T-helper 2 cell (primary cell): ENCODE measurements at regions not wholly inside any gene's neighbourhood (a gene's known extent, or its start where the extent isn't known, plus 50 kb on each side); places are given as distances from the start of the nearest gene placed in this dataset.
"Not testable (repeated sequence)": the region's sequence is repeated elsewhere in the genome, so short reads cannot be mapped to it uniquely, and the experiment has no call there.

Source experiments
- DNase-seq, 5 experiments: peaks; one replicate each; pipeline versions ENCODE4 v3.0.0 to v3.0.0-alpha.2; 2012 to 2022

GRCh38 chr15:36191459-36191858 is 388.0 kb upstream of the CDIN1 start:
- no peak for DNase-seq

GRCh38 chr15:36195361-36196007 is 383.9 kb upstream of the CDIN1 start:
- not testable (repeated sequence) for DNase-seq

- no peak for DNase-seq
These were observed 370.4 kb upstream of the CDIN1 start for GRCh38 chr15:36208868-36209582.

- no peak for DNase-seq
These were observed 369.0 kb upstream of the CDIN1 start for GRCh38 chr15:36210426-36210825.

DNA sequence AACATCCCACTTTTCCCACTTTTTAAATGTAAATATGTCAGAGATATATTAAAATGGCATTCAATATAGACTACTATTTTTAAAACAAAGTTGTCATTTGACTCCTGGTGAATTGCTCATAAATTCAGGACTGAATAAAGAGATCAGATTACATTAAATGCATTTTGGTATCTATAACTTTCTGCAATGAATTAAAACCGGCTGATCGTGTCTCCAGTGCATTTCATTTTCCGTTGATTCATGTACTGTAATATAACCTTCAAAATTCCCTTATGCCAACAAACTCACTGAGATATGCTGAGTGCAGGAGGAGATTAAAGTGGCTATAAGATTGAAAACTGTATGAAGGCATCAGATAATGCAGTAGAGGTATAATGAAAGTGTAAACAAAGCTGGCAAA is 361.1 kb upstream of the CDIN1 start:
- no peak for DNase-seq

- DNase-seq = no peak
These were observed 360.4 kb upstream of the CDIN1 start for GRCh38 chr15:36218991-36219390.

DNA sequence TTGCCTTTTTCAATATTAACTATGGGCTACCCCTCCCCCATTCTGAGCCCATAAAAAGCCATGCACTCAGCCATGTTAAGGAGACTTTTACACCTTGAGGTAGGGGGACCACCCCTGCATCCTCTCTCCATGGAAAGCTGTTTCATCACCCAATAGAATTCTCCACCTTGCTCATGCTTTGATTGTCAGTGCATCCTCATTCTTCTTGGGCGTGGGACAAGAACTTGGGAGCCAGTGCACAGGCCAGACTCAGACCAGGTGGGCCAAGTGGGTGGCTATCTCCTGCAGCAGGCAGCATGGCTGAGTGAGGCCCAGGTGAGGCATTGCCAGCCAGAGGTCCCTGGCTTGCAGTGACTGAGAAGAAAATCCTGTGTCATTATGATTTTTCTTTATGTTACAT is 357.4 kb upstream of the CDIN1 start:
- DNase-seq = no peak

- DNase-seq = no peak
These were observed 348.6 kb upstream of the CDIN1 start for GRCh38 chr15:36230776-36231175.

DNA sequence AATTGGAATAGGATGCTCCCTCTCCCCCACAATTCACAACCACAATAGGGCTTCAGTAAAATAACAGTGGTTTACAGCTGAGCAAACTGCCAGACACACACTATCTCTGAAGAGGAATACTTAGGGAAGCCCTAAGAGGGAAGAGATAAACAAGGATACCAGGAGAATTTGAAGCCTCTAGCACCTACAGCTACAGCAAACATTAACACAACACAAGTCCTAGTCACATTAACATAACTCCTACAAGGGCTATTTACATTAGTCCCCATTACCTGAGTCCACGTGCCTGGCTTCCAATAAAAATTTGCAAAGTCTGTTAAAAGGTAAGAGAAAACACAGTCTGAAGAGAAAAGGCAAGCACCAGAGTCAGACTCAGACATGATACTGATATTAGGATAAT is 346.9 kb upstream of the CDIN1 start:
- DNase-seq = no peak

DNA sequence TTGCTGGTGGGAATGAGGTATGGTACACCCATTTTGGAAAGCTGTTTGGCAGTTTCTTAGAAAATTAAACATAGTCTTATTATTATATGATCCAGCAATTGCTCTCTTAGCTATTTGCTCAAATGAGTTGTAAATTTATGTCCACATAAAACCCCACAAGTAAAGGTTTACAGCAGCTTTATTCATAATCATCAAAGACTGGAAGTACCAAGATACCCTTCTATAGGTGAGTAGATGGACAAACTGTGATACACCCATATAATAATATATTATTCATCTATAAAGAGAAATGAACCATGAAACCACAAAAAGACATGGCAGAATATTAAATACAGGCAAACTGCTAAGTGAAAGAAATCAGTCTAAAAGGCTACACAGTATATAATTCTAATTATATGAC is 344.7 kb upstream of the CDIN1 start:
- DNase-seq = no peak

GRCh38 chr15:36235173-36235572 is 344.3 kb upstream of the CDIN1 start:
- DNase-seq = no peak

DNA sequence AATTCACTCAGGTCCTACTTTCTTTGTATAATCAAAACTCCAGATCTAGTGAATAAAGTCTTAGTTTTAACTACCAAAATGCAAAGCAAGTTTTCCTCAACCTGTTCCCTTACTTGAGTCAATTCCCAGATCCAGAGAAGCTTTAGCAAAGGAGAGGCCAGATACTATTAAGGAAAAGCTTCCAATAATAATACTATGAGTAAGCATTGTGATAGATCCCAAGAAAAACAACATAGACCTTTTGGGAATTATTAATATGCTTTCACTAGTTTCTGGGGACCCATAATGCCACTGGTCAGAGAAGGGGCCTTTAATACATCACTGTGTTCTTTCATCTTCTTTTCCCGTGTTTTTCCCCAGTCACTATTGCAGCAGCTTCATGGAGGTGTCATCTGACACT is 339.9 kb upstream of the CDIN1 start:
- DNase-seq = no peak

- no peak for DNase-seq
These were observed 328.0 kb upstream of the CDIN1 start for GRCh38 chr15:36251450-36251849.

GRCh38 chr15:36252146-36252711 is 327.2 kb upstream of the CDIN1 start:
- no peak for DNase-seq

DNA sequence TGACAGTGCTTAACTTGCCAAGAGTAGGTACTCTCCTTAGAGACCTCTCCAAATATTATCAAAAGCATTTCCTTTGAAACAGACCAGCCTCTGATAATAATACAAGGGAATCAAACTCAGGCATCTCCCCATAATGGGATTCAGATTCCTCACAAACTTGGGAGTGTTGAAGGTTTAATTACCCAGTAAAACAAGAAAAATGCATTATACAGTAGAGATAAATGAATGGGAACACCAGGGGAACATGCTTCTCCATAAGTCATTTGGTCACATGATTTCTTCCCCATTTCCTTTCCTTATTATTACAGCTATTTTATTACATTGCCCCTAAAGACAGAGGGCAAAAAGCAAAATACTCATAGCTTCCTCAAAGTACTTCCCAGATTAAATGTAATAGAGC is 325.0 kb upstream of the CDIN1 start:
- DNase-seq = no peak

DNA sequence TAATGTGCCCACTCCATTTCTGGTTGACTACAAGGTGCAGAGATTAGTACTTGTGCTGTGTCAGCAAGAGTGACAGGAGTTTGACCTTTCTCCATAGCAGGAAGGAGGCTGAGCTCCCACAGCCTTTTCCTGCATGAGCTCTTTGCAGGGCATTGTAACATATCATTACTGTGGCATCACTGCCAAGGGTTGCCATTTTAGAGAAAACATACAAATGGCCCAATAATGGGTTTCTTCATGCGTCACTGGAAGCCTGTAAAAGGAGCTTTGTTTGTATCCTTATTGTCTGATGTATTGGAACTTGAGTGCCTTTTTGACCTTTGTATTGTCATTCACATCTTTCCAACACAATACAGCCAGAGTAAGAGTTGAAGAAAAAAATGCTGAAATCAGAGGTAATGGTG is 323.0 kb upstream of the CDIN1 start:
- DNase-seq = no peak

- no peak for DNase-seq
These were observed 315.8 kb upstream of the CDIN1 start for GRCh38 chr15:36263666-36264065.

- no peak for DNase-seq
These were observed 314.0 kb upstream of the CDIN1 start for GRCh38 chr15:36265422-36265821.

- no peak for DNase-seq
These were observed 308.4 kb upstream of the CDIN1 start for GRCh38 chr15:36271048-36271447.

- DNase-seq = no peak
These were observed 303.8 kb upstream of the CDIN1 start for GRCh38 chr15:36275656-36276055.

DNA sequence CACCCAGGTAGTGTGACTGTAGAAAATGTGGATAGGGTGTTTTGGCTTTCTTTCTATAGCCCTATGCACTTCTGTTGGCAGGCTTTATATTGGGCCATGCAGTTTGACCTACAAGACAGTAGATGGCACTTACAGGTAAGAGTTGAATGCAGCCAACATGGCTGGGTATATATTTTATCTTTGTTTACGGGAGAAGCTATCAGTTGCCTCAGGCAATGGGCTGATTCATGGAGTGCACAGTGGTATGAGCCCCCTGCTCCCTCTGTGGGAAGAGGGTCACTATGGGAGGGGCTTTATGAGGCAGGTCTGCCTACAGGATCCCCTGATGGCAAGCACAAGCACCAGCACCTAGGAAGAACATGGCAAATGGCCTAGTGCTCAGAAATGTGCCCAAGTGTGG is 301.2 kb upstream of the CDIN1 start:
- DNase-seq = no peak

DNA sequence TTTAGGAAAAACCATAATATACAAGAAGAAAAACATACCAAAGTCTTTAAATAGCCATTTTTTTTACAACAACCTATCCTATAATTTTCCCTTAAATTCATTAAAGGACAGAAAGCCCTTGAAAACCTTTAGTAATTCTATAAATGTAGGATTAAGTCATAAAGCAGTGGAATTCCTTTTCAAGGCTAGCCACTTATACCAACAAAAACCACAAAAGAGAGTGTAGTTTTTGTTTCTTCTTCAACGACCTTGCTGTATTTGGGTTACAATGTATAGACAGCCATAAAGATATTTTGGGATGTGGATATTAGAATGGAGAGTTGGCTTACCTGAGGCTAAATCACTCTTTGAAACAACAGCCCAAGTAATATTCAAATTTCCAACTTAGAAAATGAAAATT is 296.6 kb upstream of the CDIN1 start:
- DNase-seq = no peak

DNA sequence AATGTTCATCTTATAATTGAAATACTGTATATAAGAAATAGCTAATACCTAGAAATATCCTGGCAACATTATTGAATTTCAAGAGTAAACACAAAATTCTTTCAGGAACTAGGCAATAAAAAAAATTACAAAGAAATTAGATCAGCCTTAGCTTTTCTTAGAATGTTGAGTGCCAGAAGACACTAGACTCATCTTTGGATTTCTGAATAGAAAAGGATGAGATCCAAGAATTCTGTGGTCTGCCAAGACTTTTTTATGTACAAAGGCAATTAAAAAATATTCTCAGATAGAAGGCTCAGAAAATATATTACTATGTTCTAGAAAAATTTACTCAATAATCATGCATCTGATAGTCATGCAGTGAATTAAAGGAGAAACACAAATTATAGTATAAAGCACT is 294.5 kb upstream of the CDIN1 start:
- DNase-seq = no peak

DNA sequence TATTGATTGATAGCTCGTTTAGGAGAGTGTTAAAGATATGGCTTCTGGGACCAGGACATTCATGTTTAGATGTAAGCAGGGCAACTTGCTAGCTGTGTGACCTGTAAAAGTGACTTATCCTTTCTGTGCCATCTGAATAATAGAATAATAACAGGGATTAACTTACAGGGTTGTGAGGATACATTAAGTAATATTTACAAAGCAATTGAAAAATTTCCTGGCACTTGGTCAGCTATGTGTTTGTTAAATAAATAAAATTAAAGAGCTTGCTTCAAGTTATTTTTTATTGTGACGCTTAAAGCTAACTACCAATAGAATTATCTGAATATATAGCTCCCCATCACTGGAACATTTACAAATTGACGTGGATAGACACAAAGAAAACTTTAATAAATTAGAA is 287.9 kb upstream of the CDIN1 start:
- no peak for DNase-seq

DNA sequence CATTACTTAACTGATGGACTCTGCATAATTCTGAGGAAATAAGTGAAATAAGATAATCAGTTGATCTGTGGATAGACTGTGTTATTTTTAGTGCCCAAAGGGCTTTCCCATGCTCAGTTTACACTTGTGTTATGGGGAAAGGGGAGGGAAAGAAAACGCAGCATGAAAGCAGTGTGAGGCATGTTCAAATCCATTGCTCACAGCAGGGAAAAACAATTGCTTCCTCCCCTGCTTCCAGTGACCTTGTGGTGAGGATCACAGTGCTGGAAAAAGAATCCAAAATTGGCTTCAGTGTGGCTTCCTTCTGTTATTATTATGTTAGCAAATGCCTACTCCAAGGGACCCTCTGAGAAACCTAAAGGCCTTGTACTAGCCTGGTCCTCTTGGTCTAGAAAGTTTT is 285.1 kb upstream of the CDIN1 start:
- DNase-seq = no peak
